SIG-M5 (cell line): ENCODE measurements at regions not wholly inside any gene's neighbourhood (a gene's known extent, or its start where the extent isn't known, plus 50 kb on each side); places are given as distances from the start of the nearest gene placed in this dataset.
"Not testable (repeated sequence)": the region's sequence is repeated elsewhere in the genome, so short reads cannot be mapped to it uniquely, and the experiment has no call there.

Experiments
- DNase-seq: peaks from one replicate; lab custom pipeline; 2025; lab: John Stamatoyannopoulos, UW

GRCh38 chr6:68235326-68235784 lies 399.7 kb upstream of the ADGRB3 start:
- DNase-seq = no peak

- DNase-seq = no peak
These were observed 401.5 kb upstream of the ADGRB3 start for GRCh38 chr6:68233623-68234022.

GRCh38 chr6:68229566-68229965 lies 405.5 kb upstream of the ADGRB3 start:
- no peak for DNase-seq

- no peak for DNase-seq
These were observed 408.6 kb upstream of the ADGRB3 start for GRCh38 chr6:68226460-68226859.

GRCh38 chr6:68225729-68226128 lies 409.4 kb upstream of the ADGRB3 start:
- no peak for DNase-seq

- DNase-seq = no peak
These were observed 423.8 kb upstream of the ADGRB3 start for GRCh38 chr6:68211242-68211795.

- DNase-seq = not testable (repeated sequence)
These were observed 427.5 kb upstream of the ADGRB3 start for GRCh38 chr6:68207612-68208011.

- DNase-seq = no peak
These were observed 434.2 kb upstream of the ADGRB3 start for GRCh38 chr6:68200929-68201328.

GRCh38 chr6:68197356-68197755 lies 437.7 kb upstream of the ADGRB3 start:
- DNase-seq = no peak

- DNase-seq = no peak
These were observed 438.4 kb upstream of the ADGRB3 start for GRCh38 chr6:68196645-68197044.

- DNase-seq = not testable (repeated sequence)
These were observed 439.3 kb upstream of the ADGRB3 start for GRCh38 chr6:68195753-68196152.

GRCh38 chr6:68194846-68195478 lies 440.1 kb upstream of the ADGRB3 start:
- no peak for DNase-seq

GRCh38 chr6:68192988-68193387 lies 442.1 kb upstream of the ADGRB3 start:
- DNase-seq = no peak

GRCh38 chr6:68189217-68189815 lies 445.8 kb upstream of the ADGRB3 start:
- no peak for DNase-seq

GRCh38 chr6:68186870-68187269 lies 448.2 kb upstream of the ADGRB3 start:
- DNase-seq = no peak

- no peak for DNase-seq
These were observed 452.7 kb upstream of the ADGRB3 start for GRCh38 chr6:68182386-68182785.

- DNase-seq = not testable (repeated sequence)
These were observed 454.1 kb upstream of the ADGRB3 start for GRCh38 chr6:68181027-68181426.

GRCh38 chr6:68173616-68174015 lies 461.5 kb upstream of the ADGRB3 start:
- DNase-seq = no peak

GRCh38 chr6:68169922-68170321 lies 465.2 kb upstream of the ADGRB3 start:
- DNase-seq = no peak

- DNase-seq = no peak
These were observed 467.5 kb upstream of the ADGRB3 start for GRCh38 chr6:68167604-68168003.

GRCh38 chr6:68160812-68161211 lies 474.3 kb upstream of the ADGRB3 start:
- DNase-seq = not testable (repeated sequence)

GRCh38 chr6:68160348-68160747 lies 474.7 kb upstream of the ADGRB3 start:
- no peak for DNase-seq

GRCh38 chr6:68159433-68159832 lies 475.6 kb upstream of the ADGRB3 start:
- no peak for DNase-seq

GRCh38 chr6:68158256-68158655 lies 476.8 kb upstream of the ADGRB3 start:
- no peak for DNase-seq
